GM19468 (cell line): ENCODE measurements at regions not wholly inside any gene's neighbourhood (a gene's known extent, or its start where the extent isn't known, plus 50 kb on each side); places are given as distances from the start of the nearest gene placed in this dataset.

ENCODE experiments used
- ATAC-seq: cut with Tn5 transposase; IDR thresholded peaks from one replicate; pipeline ENCODE4 v1.9.1; 2021; ENCODE audit warnings: mild to moderate bottlenecking, moderate library complexity, moderate number of reproducible peaks; ENCODE audit not compliant: unreplicated experiment; ENCODE audit errors: extremely low read depth

DNA sequence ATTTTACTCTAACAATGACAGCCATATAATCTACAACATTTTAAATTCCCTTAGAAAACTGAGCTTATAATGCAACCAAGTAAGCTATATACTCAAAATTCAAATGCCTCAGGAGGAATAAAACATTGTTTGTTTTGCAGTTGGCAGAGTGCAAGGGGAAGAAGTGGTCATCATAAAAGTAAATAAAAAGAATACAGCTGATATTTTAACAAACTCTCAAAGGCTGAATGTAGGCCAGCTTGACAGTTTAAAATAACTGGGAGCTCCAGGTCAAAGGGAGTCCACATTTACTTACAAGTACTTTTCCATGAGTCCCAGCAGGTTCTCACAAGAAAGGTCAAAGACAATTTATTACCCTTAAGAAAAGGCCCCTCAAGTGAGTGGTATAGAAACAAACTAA, 589.8 kb downstream of the BCKDHB start:
- ATAC-seq, result no peak

GRCh38 chr6:80690551-80691131, 584.2 kb downstream of the BCKDHB start:
- ATAC-seq, result no peak

GRCh38 chr6:80689716-80690395, 583.4 kb downstream of the BCKDHB start:
- ATAC-seq, result no peak

DNA sequence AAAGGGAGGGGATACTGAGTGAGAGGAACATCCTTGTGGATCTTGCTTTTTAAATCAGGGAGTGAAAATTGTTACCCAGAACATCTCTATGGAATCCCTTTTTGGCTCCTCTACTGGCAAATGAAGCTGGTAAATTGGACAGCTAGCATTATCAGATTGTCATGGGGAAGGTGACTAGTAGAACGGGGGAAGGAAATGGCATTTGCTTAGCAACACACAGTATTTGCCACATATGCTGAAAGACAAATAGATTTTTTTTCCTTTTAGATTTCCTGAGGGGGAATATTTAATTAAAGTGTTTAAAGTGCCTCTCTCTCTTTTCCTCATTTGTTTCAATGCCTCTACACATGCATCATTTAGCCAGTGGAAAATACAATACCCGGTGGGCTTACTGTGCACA, 573.5 kb downstream of the BCKDHB start:
- no peak for ATAC-seq

GRCh38 chr6:80676386-80676785, 569.9 kb downstream of the BCKDHB start:
- no peak for ATAC-seq

GRCh38 chr6:80674669-80675068, 568.2 kb downstream of the BCKDHB start:
- ATAC-seq, result no peak

- ATAC-seq, result no peak
These were observed 566.9 kb downstream of the BCKDHB start for GRCh38 chr6:80673367-80673766.

DNA sequence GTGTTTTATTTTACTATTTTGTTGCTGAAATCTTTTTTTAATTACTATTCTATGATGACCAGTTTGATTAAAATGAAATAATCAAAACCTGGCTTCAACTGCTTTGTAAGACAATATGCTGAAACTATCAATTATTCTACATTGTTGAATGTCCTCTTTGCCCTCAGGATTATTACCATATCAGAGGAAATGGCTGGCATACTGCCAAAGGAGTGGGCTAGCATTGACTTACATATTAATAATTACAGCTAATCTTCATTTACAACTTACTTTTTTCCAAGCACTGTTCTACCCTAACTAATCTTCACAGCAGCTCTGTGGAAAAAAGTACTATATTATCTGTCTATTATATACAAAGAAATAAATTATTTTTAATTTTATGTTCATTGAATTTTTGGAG, 560.5 kb downstream of the BCKDHB start:
- ATAC-seq, result no peak

- ATAC-seq, result no peak
These were observed 552.5 kb downstream of the BCKDHB start for GRCh38 chr6:80658926-80659325.

GRCh38 chr6:80647156-80647555, 540.7 kb downstream of the BCKDHB start:
- no peak for ATAC-seq

GRCh38 chr6:80643881-80644280, 537.4 kb downstream of the BCKDHB start:
- ATAC-seq, result no peak

DNA sequence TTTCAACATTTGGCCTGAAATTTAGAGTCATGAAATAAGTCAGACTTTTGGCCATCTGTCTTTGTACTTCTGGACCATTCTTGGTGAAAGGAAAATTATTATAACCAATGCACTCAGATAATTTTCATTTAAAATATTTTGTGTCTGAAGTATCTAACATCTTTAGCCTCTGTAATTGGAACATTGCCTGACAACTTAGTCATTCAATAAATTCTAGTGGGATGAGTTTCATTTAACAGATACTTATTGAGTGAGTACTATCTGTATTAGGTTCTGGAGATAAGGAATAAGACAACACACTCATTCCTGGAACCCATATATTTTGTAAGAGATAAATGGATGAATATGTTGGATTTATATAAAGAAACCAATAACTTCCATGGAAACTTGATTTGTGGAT, 536.0 kb downstream of the BCKDHB start:
- ATAC-seq, result no peak

- ATAC-seq, result no peak
These were observed 535.1 kb downstream of the BCKDHB start for GRCh38 chr6:80641591-80641990.

DNA sequence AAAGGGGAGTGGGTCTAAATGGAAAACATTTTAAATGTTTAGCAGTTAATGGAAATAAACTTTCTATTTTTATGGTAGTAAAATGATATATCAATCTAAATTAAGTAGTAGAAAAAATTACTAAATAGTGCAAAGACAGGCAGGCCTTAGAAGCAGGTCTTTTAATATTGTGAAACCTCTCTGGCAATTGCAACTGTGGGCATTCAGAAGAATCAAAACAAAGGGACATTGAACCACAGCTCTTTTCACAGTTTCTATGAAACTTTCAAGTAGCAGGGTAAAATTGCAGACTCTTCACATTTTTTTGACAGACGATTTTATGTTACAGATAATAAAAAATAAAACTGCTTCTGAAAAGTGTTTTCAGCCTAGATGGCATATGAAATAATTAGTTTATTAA, 533.7 kb downstream of the BCKDHB start:
- ATAC-seq, result no peak

- no peak for ATAC-seq
These were observed 532.7 kb downstream of the BCKDHB start for GRCh38 chr6:80639181-80639629.

DNA sequence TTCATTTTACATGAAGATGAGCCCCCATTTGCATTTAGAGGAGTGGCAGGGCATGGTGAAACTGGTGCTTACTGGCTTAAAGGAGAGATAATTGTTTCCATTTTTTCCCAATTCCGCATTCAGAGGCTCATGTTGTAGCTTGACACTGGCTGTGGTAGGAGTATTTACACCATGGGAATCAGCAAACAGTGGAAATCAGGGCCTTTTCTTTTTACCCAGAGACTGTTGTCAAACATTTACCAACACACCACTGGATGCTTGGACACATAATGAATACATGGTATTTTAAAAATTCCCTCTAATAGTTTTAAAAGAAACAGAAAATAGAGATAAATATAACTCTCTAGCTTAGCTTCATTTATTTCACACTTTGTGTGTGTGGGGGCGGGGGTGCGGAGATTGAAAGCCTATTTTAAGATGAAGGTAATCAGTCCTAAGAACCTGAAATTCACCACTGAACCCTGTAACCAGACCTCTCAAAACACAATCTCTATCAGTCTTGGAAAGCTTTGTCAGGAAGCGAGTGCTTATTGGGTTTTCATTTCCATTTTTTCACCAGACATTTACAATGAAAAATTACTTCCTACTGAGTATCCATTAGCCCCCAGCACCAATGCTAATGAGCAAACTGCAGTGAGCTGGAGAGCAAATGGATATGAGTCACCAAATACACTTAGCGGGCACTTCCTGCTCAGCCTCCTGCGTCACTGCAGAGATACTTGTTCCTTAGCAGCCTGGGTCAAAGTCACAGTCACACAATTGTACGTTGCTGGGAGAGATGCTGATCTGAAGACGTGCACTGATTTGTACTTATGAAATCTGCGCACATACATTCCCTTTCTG, 532.0 kb downstream of the BCKDHB start:
- peak; percentile 26 for ATAC-seq

DNA sequence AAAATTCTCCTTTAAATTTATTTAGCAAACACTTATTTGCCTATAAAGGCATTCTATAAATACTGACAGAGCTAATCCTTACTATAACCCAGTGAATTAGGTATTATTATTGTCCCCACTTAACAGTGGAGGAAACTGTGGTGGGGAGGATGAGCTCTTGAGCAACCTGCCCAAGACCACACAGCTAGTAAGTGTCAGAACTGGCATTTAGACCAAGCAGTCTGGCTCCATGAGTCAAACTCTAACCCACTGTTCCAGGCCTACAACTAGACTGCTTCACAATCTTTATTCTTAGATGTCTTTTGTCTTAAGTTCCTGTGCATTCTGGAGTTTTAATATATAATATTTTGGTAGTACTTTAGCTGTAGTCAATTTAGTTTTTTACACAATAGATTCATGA, 530.8 kb downstream of the BCKDHB start:
- ATAC-seq, result no peak

- ATAC-seq, result no peak
These were observed 530.2 kb downstream of the BCKDHB start for GRCh38 chr6:80636689-80637088.

DNA sequence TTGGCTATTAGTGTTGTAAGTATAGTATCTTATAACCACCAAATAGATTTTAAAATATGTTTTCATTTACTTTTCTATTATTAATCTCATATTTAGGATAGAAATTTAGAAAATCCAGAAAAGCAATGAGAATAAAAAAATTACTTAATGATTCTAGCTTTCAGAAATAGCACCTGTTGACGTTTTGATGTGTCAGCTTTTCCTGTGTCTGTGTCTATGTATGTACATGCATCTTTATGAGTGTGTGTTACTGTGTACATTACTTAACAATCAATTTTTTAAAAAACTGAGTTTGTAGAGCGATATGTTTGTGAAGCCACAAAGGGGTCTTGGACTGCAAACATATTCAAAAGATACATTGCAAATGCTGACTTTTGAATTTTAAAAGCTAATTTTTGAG, 526.9 kb downstream of the BCKDHB start:
- ATAC-seq, result no peak

GRCh38 chr6:80625405-80625804, 518.9 kb downstream of the BCKDHB start:
- no peak for ATAC-seq

- no peak for ATAC-seq
These were observed 516.8 kb downstream of the BCKDHB start for GRCh38 chr6:80623066-80623815.
